HFF-Myc (cell line): ENCODE measurements at regions not wholly inside any gene's neighbourhood (a gene's known extent, or its start where the extent isn't known, plus 50 kb on each side); places are given as distances from the start of the nearest gene placed in this dataset.

Experiments
- DNase-seq: peaks from one replicate; pipeline ENCODE4 v3.0.0-alpha.2; 2011; ENCODE audit warnings: low read depth; ENCODE audit errors: extremely low read depth
- H3K4me3 ChIP-seq: replicated peaks from 2 replicates; pipeline ENCODE4 v1.5.1; 2011; ENCODE audit warnings: low read depth, mild to moderate bottlenecking, control low read depth, low read length
- TF ChIP-seq, protein P1 (sequence below): IDR thresholded peaks from 2 replicates; pipeline ENCODE4 v1.5.1; 2012; ENCODE audit warnings: mild to moderate bottlenecking, low read depth, low read length, control low read depth; ENCODE audit errors: missing control alignments

DNA sequence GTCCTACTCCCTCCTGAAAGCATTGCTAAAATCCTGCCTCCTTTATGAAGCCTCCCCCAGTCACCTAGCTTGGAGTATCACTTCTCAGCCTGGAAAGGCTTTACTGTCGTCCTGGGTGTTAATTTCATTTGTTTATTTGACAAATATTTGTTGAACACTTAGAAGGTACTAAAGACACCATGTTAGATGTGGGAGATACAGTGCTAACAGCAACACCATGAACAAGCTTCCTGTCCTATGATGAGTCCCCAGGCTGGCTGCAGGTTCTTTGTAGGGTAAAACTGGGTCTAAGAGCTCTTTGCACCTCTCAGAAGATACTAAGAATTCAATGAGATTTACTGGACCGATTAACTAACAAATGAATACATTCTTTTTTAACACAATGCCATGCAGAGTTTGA, 109.2 kb upstream of the TMEM170B start:
- no peak overlapping the region for H3K4me3 ChIP-seq
- TF ChIP-seq, protein P1, sequence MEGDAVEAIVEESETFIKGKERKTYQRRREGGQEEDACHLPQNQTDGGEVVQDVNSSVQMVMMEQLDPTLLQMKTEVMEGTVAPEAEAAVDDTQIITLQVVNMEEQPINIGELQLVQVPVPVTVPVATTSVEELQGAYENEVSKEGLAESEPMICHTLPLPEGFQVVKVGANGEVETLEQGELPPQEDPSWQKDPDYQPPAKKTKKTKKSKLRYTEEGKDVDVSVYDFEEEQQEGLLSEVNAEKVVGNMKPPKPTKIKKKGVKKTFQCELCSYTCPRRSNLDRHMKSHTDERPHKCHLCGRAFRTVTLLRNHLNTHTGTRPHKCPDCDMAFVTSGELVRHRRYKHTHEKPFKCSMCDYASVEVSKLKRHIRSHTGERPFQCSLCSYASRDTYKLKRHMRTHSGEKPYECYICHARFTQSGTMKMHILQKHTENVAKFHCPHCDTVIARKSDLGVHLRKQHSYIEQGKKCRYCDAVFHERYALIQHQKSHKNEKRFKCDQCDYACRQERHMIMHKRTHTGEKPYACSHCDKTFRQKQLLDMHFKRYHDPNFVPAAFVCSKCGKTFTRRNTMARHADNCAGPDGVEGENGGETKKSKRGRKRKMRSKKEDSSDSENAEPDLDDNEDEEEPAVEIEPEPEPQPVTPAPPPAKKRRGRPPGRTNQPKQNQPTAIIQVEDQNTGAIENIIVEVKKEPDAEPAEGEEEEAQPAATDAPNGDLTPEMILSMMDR: no peak
- no peak for DNase-seq

GRCh38 chr6:11427723-11428245, 109.8 kb upstream of the TMEM170B start:
- TF ChIP-seq, protein P1: no peak
- H3K4me3 ChIP-seq: no peak overlapping the region
- DNase-seq: no peak

- H3K4me3 ChIP-seq: no peak overlapping the region
Measured at GRCh38 chr6:11427091-11427722, 110.3 kb upstream of the TMEM170B start.

DNA sequence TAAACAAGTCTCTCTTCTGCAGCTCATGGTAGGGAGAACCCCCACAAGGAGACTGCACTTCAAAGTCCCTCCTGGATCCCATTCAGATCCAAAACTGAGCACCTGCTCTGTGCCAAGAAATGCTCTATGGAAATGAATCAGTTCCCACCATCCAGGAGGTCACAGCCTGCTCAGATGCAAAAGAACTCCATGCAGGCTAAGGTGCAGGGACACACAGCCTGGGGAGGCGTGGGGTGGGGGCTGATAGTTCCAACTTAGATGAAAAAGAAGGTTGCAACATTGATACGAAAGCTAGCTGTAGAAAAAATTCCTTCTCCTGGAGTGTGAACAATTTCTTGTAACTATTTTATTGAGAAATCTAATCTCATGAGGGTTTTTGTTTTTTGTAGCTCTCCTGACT, 111.0 kb upstream of the TMEM170B start:
- H3K4me3 ChIP-seq: no peak overlapping the region
- no peak for DNase-seq
- TF ChIP-seq, protein P1: no peak

More at GRCh38 chr6:11427091-11427722, 110.3 kb upstream of the TMEM170B start:
- no peak for DNase-seq
- TF ChIP-seq, protein P1: no peak

DNA sequence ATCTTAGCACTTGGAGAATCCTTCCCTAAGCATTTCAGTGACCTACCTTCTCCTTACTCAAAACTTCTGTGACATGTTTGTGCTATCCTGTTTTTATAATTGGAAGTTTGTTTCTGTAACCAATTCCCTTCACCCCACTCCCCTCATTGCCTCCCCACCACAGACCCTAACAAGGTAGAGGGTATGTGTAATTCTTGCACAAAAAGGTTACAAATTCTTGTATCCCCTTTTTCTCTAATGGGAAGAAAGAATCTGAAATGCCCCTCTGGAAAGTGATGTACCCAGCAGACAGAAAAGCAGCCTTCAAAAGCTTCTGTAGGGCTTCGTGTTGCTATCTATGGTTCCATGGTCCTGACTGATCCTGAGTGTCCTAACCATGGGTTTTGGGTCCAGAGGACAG, 111.7 kb upstream of the TMEM170B start:
- no peak overlapping the region for H3K4me3 ChIP-seq
- DNase-seq: no peak
- TF ChIP-seq, protein P1: no peak

DNA sequence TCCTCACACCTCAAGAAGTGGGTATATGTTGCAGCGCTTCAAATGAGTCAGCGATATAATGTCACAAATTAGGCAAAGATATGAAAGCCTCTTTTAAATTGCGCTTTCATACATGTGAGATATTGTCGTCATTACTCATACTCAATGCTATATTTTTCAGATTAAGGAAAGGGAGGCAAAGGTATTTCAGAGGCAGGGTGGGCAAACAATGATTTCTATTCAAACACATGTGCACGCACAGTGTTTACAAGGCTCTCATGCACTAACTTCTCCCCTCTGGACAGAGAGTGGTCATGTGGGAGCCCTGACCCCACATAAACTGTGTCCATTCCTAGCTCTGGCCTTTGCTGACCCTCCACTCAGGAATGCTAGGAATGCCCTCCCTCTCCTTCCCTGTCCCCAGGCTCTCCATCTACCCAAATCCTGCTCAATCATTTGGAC, 112.1 kb upstream of the TMEM170B start:
- no peak for DNase-seq
- H3K4me3 ChIP-seq: no peak overlapping the region
- TF ChIP-seq, protein P1: no peak

- DNase-seq: no peak
- no peak overlapping the region for H3K4me3 ChIP-seq
- TF ChIP-seq, protein P1: no peak
Measured at GRCh38 chr6:11424395-11425034, 113.0 kb upstream of the TMEM170B start.
